Caco-2 (cell line): ENCODE measurements at regions not wholly inside any gene's neighbourhood (a gene's known extent, or its start where the extent isn't known, plus 50 kb on each side); places are given as distances from the start of the nearest gene placed in this dataset.

ENCODE experiments used
- BruUV-seq: library from RNA; stranded (reverse); fragments of 400-500 nt; replicated peaks from 2 replicates; lab custom pipeline; 2021; lab: Mats Ljungman, UMichigan
- CTCF ChIA-PET: fragments of 300-600 bp; sonication (Branson Sonifier 250); formaldehyde crosslinking; loops from one replicate; lab custom pipeline; 2022; ENCODE audit warnings: antibody characterized with exemption; lab: Charles Lee
- POLR2A ChIA-PET: fragments of 300-600 bp; sonication (Branson Sonifier 250); formaldehyde crosslinking; loops from one replicate; lab custom pipeline; 2022; ENCODE audit warnings: antibody characterized with exemption; lab: Charles Lee
- DNase-seq, 2 experiments: peaks; one replicate each; pipeline versions ENCODE4 v3.0.0 to v3.0.0-alpha.2; 2020 to 2022
- H3K27me3 ChIP-seq: replicated peaks from 2 replicates; pipeline ENCODE4 v1.6.0; 2011; ENCODE audit warnings: low read length; ENCODE audit not compliant: control insufficient read depth, insufficient read depth
- H3K36me3 ChIP-seq: 2 replicates; pipeline ENCODE4 v1.5.1; 2011; ENCODE audit warnings: low read length; ENCODE audit not compliant: control insufficient read depth, insufficient read depth
- H3K4me1 ChIP-seq: fragments of 250-450 bp; sonication (Bioruptor Pico); 2 replicates; pipeline ENCODE4 v1.5.1; 2020; ENCODE audit warnings: mild to moderate bottlenecking
- H3K4me3 ChIP-seq: 2 replicates; pipeline ENCODE4 v1.5.1; 2011; ENCODE audit warnings: low read depth, mild to moderate bottlenecking, control low read depth, low read length
- H3K9me3 ChIP-seq: fragments of 250-450 bp; sonication (Bioruptor Pico); 2 replicates; pipeline ENCODE4 v1.5.1; 2020; ENCODE audit warnings: mild to moderate bottlenecking, moderate library complexity
- H3K27ac Mint-ChIP-seq: one replicate; pipeline ENCODE4 v1.8.0; 2022; ENCODE audit warnings: mixed read lengths; ENCODE audit not compliant: unreplicated experiment
- H3K27me3 Mint-ChIP-seq: one replicate; pipeline ENCODE4 v1.8.0; 2022; ENCODE audit warnings: mixed read lengths; ENCODE audit not compliant: insufficient read depth, unreplicated experiment
- H3K36me3 Mint-ChIP-seq: one replicate; pipeline ENCODE4 v1.8.0; 2022; ENCODE audit warnings: mild to moderate bottlenecking, mixed read lengths; ENCODE audit not compliant: insufficient read depth, unreplicated experiment
- H3K4me1 Mint-ChIP-seq: one replicate; pipeline ENCODE4 v1.8.0; 2022; ENCODE audit warnings: low read depth, mixed read lengths; ENCODE audit not compliant: unreplicated experiment
- H3K4me3 Mint-ChIP-seq: one replicate; pipeline ENCODE4 v1.8.0; 2022; ENCODE audit warnings: mild to moderate bottlenecking, moderate library complexity, mixed read lengths; ENCODE audit not compliant: unreplicated experiment
- H3K9me3 Mint-ChIP-seq: one replicate; pipeline ENCODE4 v1.8.0; 2022; ENCODE audit warnings: mixed read lengths; ENCODE audit not compliant: unreplicated experiment
- intact Hi-C: fragments of 100-400 bp; cut with micrococcal nuclease; formaldehyde crosslinking; loops from one replicate; pipeline ENCODE4 v1.10.0; 2022; ENCODE audit not compliant: unreplicated experiment
- TF ChIP-seq, protein P1 (sequence below), 2 experiments: fragments of 200-600 bp in 1 of 2; IDR thresholded peaks; 1 replicate in 1 of 2; 2 replicates in 1 of 2; pipeline versions ENCODE4 v1.5.1 to v1.8.0; 2011 to 2022; ENCODE audit warnings: antibody characterized with exemption in 1 of 2, control low read depth in 1 of 2, inconsistent platforms in 1 of 2, low read depth in 1 of 2, low read length in 1 of 2, mild to moderate bottlenecking in 1 of 2, moderate library complexity in 1 of 2; ENCODE audit not compliant: insufficient read depth in 1 of 2, severe bottlenecking in 1 of 2, unreplicated experiment in 1 of 2

DNA sequence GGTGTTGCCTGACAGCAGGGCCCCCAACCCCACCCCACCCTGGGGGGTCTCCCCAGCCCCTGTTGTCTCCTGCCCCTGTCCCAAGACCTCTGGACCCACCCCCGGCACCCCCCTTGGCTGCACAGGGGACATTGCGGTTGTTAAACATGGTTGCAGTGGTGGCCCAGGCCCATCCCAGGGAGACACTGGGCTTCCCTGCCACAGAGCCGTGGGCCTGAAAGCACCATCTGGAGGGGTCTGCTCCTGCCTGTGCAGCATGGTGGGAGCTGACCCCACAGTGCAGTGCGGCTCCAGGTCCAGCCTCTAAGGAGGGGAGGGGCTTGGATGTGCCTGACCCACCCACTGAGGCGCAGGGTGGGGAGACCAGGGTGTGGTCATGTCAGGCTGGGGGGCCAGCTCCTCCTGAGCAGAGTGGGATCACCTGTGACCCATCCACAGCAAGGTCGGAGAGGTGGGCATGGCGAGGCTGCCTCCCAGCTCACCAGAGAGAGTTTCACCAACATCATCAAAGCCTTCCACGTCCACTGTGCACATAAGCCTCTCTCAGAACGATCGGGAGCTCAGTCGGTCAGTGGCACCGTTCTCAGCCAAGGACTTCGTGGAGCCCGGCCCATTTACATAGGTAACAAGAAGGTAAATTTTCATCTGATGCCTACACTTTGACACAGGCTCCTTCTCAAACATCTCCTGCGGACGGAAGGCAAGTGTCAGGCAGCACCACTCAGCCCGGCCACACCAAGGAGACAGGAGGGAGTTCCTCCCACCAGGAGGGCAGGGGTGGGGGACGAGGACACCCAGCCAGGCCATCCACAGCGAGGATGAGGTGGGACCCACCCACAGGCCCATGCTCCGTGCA is 201.1 kb downstream of the BRD1 start:
- TF ChIP-seq, protein P1, sequence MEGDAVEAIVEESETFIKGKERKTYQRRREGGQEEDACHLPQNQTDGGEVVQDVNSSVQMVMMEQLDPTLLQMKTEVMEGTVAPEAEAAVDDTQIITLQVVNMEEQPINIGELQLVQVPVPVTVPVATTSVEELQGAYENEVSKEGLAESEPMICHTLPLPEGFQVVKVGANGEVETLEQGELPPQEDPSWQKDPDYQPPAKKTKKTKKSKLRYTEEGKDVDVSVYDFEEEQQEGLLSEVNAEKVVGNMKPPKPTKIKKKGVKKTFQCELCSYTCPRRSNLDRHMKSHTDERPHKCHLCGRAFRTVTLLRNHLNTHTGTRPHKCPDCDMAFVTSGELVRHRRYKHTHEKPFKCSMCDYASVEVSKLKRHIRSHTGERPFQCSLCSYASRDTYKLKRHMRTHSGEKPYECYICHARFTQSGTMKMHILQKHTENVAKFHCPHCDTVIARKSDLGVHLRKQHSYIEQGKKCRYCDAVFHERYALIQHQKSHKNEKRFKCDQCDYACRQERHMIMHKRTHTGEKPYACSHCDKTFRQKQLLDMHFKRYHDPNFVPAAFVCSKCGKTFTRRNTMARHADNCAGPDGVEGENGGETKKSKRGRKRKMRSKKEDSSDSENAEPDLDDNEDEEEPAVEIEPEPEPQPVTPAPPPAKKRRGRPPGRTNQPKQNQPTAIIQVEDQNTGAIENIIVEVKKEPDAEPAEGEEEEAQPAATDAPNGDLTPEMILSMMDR (IDR thresholded peaks at IDR 0.05; ENCODE audit: insufficient read depth in 1 of 2, low read depth in 1 of 2, low read length in 1 of 2, severe bottlenecking in 1 of 2, unreplicated experiment in 1 of 2): no peak
- DNase-seq: no peak
- intact Hi-C loops: no loop called here
- Mint-ChIP-seq H3K27me3 (peaks cover 20% of the 10 kb centered on the region), H3K4me3 (no peak overlapping the region), H3K27ac (no peak overlapping the region), H3K4me1 (no peaks in the 10 kb centered on the region), H3K36me3 (no peaks in the 10 kb centered on the region), H3K9me3 (no peaks in the 10 kb centered on the region)
- BruUV-seq: no TSS peak
- ChIA-PET CTCF (interaction anchor here (0.5 to 1.8 kb wide), 2 partner anchors 193 to 322 kb away, joined by 3 to 11 read pairs; no protein-coding TSS in a partner anchor), POLR2A (no interaction called here)
- Histone ChIP-seq H3K27me3 (no peaks in the 10 kb centered on the region), H3K4me1 (no peaks in the 10 kb centered on the region), H3K4me3 (no peak overlapping the region), H3K9me3 (no peaks in the 10 kb centered on the region), H3K36me3 (no peaks in the 10 kb centered on the region)

DNA sequence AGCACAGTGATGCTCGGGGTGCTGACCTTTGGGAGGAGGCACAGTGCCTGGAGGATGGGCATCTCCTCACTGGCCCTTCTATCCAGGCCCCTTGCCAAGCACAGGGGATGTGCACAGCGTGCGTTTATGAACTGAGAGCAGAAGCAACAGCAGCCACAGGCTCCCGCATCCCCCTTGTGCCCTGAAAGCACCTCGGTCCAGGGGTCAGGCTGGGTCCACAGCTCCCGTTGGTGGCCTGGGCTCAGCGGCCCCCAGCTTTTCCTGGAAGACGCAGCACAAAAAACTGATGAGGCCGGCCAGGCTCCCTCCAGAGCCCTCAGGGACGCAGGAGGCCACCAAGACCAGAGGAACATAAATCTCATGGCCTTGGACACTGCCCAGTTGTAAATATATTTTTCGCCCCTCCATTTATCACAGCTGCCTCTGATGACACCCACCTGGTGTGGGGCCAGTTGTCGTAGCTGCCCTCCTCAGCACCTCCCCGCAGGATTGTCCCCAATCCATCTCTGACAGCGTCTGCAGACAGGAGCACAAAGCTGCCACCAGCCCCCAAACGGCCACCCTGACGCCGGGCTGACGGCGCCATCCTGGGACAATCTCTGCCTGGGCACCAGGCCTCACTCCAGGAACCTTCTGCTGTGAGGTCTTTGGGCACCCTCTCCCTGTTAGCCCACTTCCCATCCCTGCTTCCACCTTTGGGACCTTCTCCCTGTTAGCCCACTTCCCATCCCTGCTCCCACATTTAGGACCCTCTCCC is 203.1 kb downstream of the BRD1 start:
- Histone ChIP-seq H3K36me3 (no peaks in the 10 kb centered on the region), H3K9me3 (no peaks in the 10 kb centered on the region), H3K4me3 (no peak overlapping the region), H3K27me3 (no peaks in the 10 kb centered on the region; the same call in 1 of the 2 replicates), H3K4me1 (no peaks in the 10 kb centered on the region)
- TF ChIP-seq, protein P1 (IDR thresholded peaks at IDR 0.05; ENCODE audit: insufficient read depth in 1 of 2, low read depth in 1 of 2, low read length in 1 of 2, severe bottlenecking in 1 of 2, unreplicated experiment in 1 of 2): no peak
- no peaks in the 10 kb centered on the region for H3K9me3 Mint-ChIP-seq
- H3K4me1 Mint-ChIP-seq: no peaks in the 10 kb centered on the region
- POLR2A ChIA-PET: no interaction called here
- no peak overlapping the region for H3K4me3 Mint-ChIP-seq
- H3K27me3 Mint-ChIP-seq: peaks cover 30% of the 10 kb centered on the region
- CTCF ChIA-PET: no interaction called here
- intact Hi-C loops: no loop called here
- no peaks in the 10 kb centered on the region for H3K36me3 Mint-ChIP-seq
- no peak overlapping the region for H3K27ac Mint-ChIP-seq
- BruUV-seq: no TSS peak
- DNase-seq: no peak

DNA sequence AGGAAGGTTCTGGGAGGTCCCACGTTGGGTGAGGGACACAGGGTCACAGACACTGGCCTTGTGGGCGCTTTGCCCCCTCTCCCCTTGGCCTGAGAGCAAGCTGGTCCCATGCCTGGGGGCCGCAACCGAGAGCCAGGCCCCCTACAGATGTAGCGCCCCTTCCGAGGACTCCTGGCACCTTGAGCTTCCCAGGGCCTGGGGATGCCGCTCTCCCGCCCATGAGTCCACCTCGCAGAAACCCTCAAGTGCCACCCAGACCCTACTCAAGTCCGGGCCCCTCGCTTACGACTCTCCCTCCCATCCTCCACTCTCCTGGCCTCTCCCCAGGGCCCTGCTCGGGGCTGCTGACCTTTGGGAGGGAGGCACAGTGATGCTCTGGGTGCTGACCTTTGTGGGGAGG is 204.0 kb downstream of the BRD1 start:
- no peaks in the 10 kb centered on the region for H3K9me3 Mint-ChIP-seq
- H3K9me3 ChIP-seq: no peaks in the 10 kb centered on the region
- H3K4me1 ChIP-seq: no peaks in the 10 kb centered on the region
- H3K4me1 Mint-ChIP-seq: no peaks in the 10 kb centered on the region
- H3K4me3 ChIP-seq: no peak overlapping the region
- no peaks in the 10 kb centered on the region for H3K36me3 ChIP-seq
- peaks cover 34% of the 10 kb centered on the region for H3K27me3 Mint-ChIP-seq
- POLR2A ChIA-PET: no interaction called here
- no peak for DNase-seq
- H3K36me3 Mint-ChIP-seq: no peaks in the 10 kb centered on the region
- no peaks in the 10 kb centered on the region; the same call in 1 of the 2 replicates for H3K27me3 ChIP-seq
- no TSS peak for BruUV-seq
- TF ChIP-seq, protein P1 (IDR thresholded peaks at IDR 0.05; ENCODE audit: insufficient read depth in 1 of 2, low read depth in 1 of 2, low read length in 1 of 2, severe bottlenecking in 1 of 2, unreplicated experiment in 1 of 2): no peak
- H3K27ac Mint-ChIP-seq: no peak overlapping the region
- CTCF ChIA-PET: interaction anchor here (1.0 kb wide), 1 partner anchor 9 kb away, joined by 5 read pairs; no protein-coding TSS in a partner anchor
- no peak overlapping the region for H3K4me3 Mint-ChIP-seq
- intact Hi-C loops: no loop called here
